Peyer's patch (tissue), 4 donors: ENCODE measurements at regions not wholly inside any gene's neighbourhood (a gene's known extent, or its start where the extent isn't known, plus 50 kb on each side); places are given as distances from the start of the nearest gene placed in this dataset.

Source experiments
- DNase-seq, 3 donors: peaks; one replicate each; pipeline ENCODE4 v3.0.0-alpha.2; 2017 to 2019
- H3K27ac ChIP-seq, 4 donors: fragments of 200-600 bp; sonication (generic); one replicate each; pipeline ENCODE4 v1.5.1; 2016 to 2019
- H3K27me3 ChIP-seq, 2 donors: fragments of 200-600 bp; sonication (generic); one replicate each; pipeline ENCODE4 v1.5.1; 2019
- H3K36me3 ChIP-seq, 3 donors: fragments of 200-600 bp; sonication (generic); one replicate each; pipeline ENCODE4 v1.5.1; 2016 to 2019
- H3K4me1 ChIP-seq, 4 donors: fragments of 200-600 bp; sonication (generic); one replicate each; pipeline ENCODE4 v1.5.1; 2016 to 2019
- H3K4me3 ChIP-seq, 4 donors: fragments of 200-600 bp; sonication (generic); 1 replicate in 3 of 4; 2 replicates in 1 of 4; pipeline ENCODE4 v1.5.1; 2016 to 2019; ENCODE audit warnings: mild to moderate bottlenecking in 1 of 4
- H3K9me3 ChIP-seq, 4 donors: fragments of 200-600 bp; sonication (generic); one replicate each; pipeline ENCODE4 v1.5.1; 2016 to 2019; ENCODE audit warnings: mild to moderate bottlenecking in 1 of 4
- CTCF ChIP-seq, 6 experiments: fragments of 450-650 bp in 4 of 6; fragments of 200-600 bp in 2 of 6; sonication (generic) in 1 of 6; IDR thresholded peaks; one replicate each; pipeline ENCODE4 v1.5.1; 2017 to 2019; ENCODE audit warnings: antibody characterized with exemption in 6 of 6, mild to moderate bottlenecking in 3 of 6, moderate library complexity in 1 of 6
- POLR2A ChIP-seq, 2 donors: fragments of 450-650 bp; IDR thresholded peaks; one replicate each; pipeline ENCODE4 v1.5.1; 2017; ENCODE audit warnings: antibody characterized with exemption in 2 of 2, mild to moderate bottlenecking in 2 of 2, moderate library complexity in 2 of 2

GRCh38 chr3:181383201-181383600 lies 328.5 kb upstream of the SOX2 start:
- TF ChIP-seq CTCF (IDR thresholded peaks at IDR 0.05) (no peak), POLR2A (IDR thresholded peaks at IDR 0.05) (no peak)
- DNase-seq = no peak
- H3K4me3 ChIP-seq = no peak overlapping the region

GRCh38 chr3:181382656-181383055 lies 329.1 kb upstream of the SOX2 start:
- no peak overlapping the region for H3K27ac ChIP-seq
- DNase-seq = no peak
- no peaks in the 10 kb centered on the region for H3K9me3 ChIP-seq
- H3K4me3 ChIP-seq = no peak overlapping the region
- TF ChIP-seq POLR2A (IDR thresholded peaks at IDR 0.05) (no peak), CTCF (IDR thresholded peaks at IDR 0.05) (no peak)
- H3K4me1 ChIP-seq = no peaks in the 10 kb centered on the region
- no peaks in the 10 kb centered on the region for H3K27me3 ChIP-seq
- no peaks in the 10 kb centered on the region for H3K36me3 ChIP-seq

More at GRCh38 chr3:181383201-181383600, 328.5 kb upstream of the SOX2 start:
- no peaks in the 10 kb centered on the region for H3K4me1 ChIP-seq
- H3K36me3 ChIP-seq = no peaks in the 10 kb centered on the region
- H3K27me3 ChIP-seq = no peaks in the 10 kb centered on the region
- no peak overlapping the region for H3K27ac ChIP-seq
- H3K9me3 ChIP-seq = no peaks in the 10 kb centered on the region

- H3K36me3 ChIP-seq = no peaks in the 10 kb centered on the region
- no peaks in the 10 kb centered on the region for H3K4me1 ChIP-seq
- no peak for TF ChIP-seq CTCF (IDR thresholded peaks at IDR 0.05)
- no peak for TF ChIP-seq POLR2A (IDR thresholded peaks at IDR 0.05)
- no peaks in the 10 kb centered on the region for H3K9me3 ChIP-seq
- DNase-seq = no peak
- no peak overlapping the region for H3K4me3 ChIP-seq
- no peak overlapping the region for H3K27ac ChIP-seq
- no peaks in the 10 kb centered on the region for H3K27me3 ChIP-seq
These were observed 332.4 kb upstream of the SOX2 start for GRCh38 chr3:181379278-181379677.

- Histone ChIP-seq H3K9me3 (no peaks in the 10 kb centered on the region), H3K4me1 (no peaks in the 10 kb centered on the region), H3K4me3 (no peak overlapping the region), H3K27ac (no peak overlapping the region), H3K36me3 (no peaks in the 10 kb centered on the region), H3K27me3 (no peaks in the 10 kb centered on the region)
- no peak for DNase-seq
- TF ChIP-seq CTCF (IDR thresholded peaks at IDR 0.05) = no peak
- no peak for TF ChIP-seq POLR2A (IDR thresholded peaks at IDR 0.05)
These were observed 342.1 kb upstream of the SOX2 start for GRCh38 chr3:181369637-181370036.

GRCh38 chr3:181363231-181363630 lies 348.5 kb upstream of the SOX2 start:
- peaks cover 0 to 4% (median 0%) of the 10 kb centered on the region in 4 donors for H3K9me3 ChIP-seq
- H3K27ac ChIP-seq = no peak overlapping the region
- H3K4me3 ChIP-seq = no peak overlapping the region
- DNase-seq = no peak
- H3K36me3 ChIP-seq = no peaks in the 10 kb centered on the region
- no peak for TF ChIP-seq CTCF (IDR thresholded peaks at IDR 0.05)
- TF ChIP-seq POLR2A (IDR thresholded peaks at IDR 0.05) = no peak
- H3K27me3 ChIP-seq = no peaks in the 10 kb centered on the region
- no peaks in the 10 kb centered on the region for H3K4me1 ChIP-seq

GRCh38 chr3:181362378-181362777 lies 349.3 kb upstream of the SOX2 start:
- TF ChIP-seq POLR2A (IDR thresholded peaks at IDR 0.05) (no peak), CTCF (IDR thresholded peaks at IDR 0.05) (no peak)
- no peak overlapping the region for H3K27ac ChIP-seq
- no peaks in the 10 kb centered on the region for H3K36me3 ChIP-seq
- H3K27me3 ChIP-seq = no peaks in the 10 kb centered on the region
- H3K4me1 ChIP-seq = no peaks in the 10 kb centered on the region
- peaks cover 0 to 4% (median 0%) of the 10 kb centered on the region in 4 donors for H3K9me3 ChIP-seq
- H3K4me3 ChIP-seq = no peak overlapping the region
- no peak for DNase-seq
